ENCODE measurements at regions not wholly inside any gene's neighbourhood (a gene's known extent, or its start where the extent isn't known, plus 50 kb on each side); places are given as distances from the start of the nearest gene placed in this dataset.

DNA sequence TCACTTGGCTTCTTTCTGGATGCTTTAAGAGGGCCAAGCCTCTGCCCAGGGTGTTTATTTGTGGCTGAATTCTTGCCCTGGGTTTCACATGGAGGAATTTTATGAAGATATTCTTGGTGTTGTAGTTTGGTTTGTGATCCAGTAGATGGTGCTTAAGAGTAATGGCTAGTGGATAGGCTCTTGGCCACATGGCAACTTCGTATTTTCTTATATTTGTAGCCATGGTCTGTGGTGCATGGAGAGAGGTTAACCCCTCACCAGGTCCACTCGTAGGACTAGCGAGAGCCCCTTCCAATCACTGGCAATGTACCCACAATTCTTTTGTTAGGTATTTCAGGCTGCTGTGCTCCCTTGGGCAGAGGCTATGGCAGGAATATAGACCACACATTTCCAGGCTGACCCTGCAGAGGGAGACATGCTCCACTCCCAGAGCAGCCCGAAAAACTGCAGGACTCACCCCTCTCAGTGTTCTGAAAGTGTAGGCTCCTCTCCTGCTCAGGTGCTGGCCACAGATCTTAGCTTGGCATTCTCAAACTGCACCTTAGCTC, 582.1 kb upstream of the SETBP1 start:
- DNase-seq (ENCODE audit: low read depth), result peak; percentile 70
- TF ChIP-seq, protein P1, sequence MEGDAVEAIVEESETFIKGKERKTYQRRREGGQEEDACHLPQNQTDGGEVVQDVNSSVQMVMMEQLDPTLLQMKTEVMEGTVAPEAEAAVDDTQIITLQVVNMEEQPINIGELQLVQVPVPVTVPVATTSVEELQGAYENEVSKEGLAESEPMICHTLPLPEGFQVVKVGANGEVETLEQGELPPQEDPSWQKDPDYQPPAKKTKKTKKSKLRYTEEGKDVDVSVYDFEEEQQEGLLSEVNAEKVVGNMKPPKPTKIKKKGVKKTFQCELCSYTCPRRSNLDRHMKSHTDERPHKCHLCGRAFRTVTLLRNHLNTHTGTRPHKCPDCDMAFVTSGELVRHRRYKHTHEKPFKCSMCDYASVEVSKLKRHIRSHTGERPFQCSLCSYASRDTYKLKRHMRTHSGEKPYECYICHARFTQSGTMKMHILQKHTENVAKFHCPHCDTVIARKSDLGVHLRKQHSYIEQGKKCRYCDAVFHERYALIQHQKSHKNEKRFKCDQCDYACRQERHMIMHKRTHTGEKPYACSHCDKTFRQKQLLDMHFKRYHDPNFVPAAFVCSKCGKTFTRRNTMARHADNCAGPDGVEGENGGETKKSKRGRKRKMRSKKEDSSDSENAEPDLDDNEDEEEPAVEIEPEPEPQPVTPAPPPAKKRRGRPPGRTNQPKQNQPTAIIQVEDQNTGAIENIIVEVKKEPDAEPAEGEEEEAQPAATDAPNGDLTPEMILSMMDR (IDR thresholded peaks at IDR 0.05; ENCODE audit: insufficient read depth, low read length), result peak; percentile 54
- no peak overlapping the region for H3K4me3 ChIP-seq (ENCODE audit: low read depth, low read length)

DNA sequence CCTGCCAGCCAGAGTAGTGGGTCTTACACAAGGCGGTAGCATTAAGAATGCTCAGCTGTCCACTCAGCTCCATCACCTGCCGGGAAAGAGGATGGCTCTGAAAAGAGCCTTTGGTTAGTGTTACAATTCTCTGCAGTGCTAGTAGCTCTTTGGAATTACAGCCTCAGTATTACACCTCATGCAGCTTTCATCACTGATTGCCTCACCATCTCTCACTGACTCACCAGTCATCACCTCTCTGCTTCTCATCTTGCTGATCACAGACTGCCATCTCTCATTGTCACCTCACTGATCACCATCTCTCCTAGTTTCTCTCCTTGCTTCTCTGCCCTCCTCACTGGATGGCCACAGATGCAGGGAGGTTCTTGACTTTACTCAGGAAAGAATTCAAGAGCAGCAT, 573.5 kb upstream of the SETBP1 start:
- TF ChIP-seq, protein P1 (IDR thresholded peaks at IDR 0.05; ENCODE audit: insufficient read depth, low read length), result no peak
- no peak for DNase-seq (ENCODE audit: low read depth)
- H3K4me3 ChIP-seq (ENCODE audit: low read depth, low read length), result no peak overlapping the region

DNA sequence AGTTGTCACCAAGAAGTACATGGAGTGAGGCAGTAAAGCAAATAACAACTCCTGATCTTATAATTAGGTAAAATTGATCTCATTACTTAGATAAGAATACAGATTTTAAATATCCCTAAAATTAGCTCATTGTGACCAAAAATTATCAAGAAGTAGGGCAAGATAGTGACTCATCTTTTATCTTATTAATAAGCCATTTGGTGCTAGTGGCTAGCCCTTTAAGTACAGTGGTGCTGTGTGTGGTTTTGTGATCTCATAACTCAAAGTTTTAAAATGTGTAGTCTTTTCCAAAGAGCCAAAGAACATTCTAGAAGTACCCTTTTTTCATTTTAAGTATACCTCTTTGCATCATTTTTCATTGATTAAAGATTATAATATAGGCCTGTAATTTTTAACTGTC, 569.4 kb upstream of the SETBP1 start:
- DNase-seq (ENCODE audit: low read depth), result no peak
- H3K4me3 ChIP-seq (ENCODE audit: low read depth, low read length), result no peak overlapping the region
- TF ChIP-seq, protein P1 (IDR thresholded peaks at IDR 0.05; ENCODE audit: insufficient read depth, low read length), result no peak

DNA sequence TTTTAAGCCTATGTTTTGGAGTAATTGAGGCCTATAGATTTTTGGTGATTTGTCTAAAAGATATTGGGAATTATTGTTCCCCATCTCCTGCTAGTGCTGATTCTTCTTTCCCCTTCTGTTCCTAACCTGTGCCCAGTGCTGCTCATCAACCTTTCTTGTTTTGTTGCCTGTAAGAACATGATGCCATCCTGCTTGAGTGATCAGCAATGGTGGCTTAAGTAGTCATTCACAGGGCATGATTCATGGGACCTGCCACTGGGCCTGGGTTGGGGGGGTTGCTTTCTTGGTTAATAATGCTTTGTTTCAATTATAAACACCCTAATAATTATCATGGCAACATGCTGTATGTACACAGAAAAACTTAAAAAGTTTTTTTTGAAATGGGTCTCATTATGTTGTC, 562.9 kb upstream of the SETBP1 start:
- TF ChIP-seq, protein P1 (IDR thresholded peaks at IDR 0.05; ENCODE audit: insufficient read depth, low read length), result no peak
- no peak for DNase-seq (ENCODE audit: low read depth)
- H3K4me3 ChIP-seq (ENCODE audit: low read depth, low read length), result no peak overlapping the region

DNA sequence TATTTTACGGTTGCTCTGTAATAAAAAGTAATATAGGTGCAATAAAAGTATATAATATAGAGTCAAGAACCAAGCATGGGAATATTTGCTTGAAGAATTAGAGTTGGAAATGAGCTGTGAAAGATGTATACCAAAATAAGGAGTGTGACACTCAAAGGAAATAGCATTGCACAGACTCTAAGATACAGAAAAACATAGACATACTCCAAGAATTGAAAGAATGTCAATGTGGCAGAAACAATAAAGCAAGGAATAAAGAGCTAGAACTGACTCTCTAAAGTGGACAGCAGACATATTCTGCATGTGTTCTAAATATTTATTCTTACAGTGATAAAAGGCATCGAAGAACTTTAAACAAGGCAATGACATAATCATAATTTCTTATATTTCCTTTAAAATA, 561.1 kb upstream of the SETBP1 start:
- TF ChIP-seq, protein P1 (IDR thresholded peaks at IDR 0.05; ENCODE audit: insufficient read depth, low read length), result no peak
- H3K4me3 ChIP-seq (ENCODE audit: low read depth, low read length), result no peak overlapping the region
- no peak for DNase-seq (ENCODE audit: low read depth)

DNA sequence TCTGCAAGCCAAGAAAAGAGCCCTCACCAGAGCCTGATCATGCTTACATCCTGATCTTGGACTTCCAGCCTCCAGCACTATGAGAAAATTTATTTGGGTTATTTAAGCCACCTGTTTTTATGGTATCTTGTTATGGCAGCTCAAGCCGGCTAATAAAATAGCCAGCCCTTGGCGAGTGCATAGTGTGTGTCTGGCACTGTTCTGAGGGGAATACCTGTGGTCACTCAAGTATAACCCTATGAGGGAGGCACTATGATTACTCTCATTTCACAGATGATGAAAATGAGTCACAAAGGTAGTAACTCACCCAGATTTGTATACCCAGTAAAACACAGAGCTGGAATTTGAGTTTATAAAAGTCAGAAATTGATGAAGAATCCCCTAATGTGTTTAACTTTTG, 556.9 kb upstream of the SETBP1 start:
- DNase-seq (ENCODE audit: low read depth), result no peak

More for the DNA sequence above, 556.9 kb upstream of the SETBP1 start:
- TF ChIP-seq, protein P1 (IDR thresholded peaks at IDR 0.05; ENCODE audit: insufficient read depth, low read length), result no peak
- no peak overlapping the region for H3K4me3 ChIP-seq (ENCODE audit: low read depth, low read length)

Data from fibroblast of the aortic adventitia (primary cell).